ENCODE measurements at regions not wholly inside any gene's neighbourhood (a gene's known extent, or its start where the extent isn't known, plus 50 kb on each side); places are given as distances from the start of the nearest gene placed in this dataset.

DNA sequence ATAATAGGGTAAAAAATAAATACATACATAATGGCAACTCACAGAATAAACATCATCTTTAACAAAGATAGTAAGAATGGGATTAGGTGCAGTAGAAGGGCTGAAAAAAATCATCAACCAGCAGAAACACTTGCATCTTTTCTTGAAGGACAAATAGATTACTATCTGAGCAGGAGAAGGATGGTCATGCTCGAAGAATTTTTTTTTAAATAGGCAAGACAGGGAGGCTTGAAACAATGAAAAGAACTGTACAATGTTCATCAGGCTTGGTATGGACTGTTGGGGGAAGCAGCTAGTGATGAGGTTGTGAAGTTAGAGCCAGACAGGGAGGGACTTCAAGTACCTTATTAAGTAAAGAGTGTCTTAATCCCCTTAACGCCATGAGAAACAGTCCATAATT is 167.4 kb upstream of the LDB2 start:
- TF ChIP-seq, protein P1, sequence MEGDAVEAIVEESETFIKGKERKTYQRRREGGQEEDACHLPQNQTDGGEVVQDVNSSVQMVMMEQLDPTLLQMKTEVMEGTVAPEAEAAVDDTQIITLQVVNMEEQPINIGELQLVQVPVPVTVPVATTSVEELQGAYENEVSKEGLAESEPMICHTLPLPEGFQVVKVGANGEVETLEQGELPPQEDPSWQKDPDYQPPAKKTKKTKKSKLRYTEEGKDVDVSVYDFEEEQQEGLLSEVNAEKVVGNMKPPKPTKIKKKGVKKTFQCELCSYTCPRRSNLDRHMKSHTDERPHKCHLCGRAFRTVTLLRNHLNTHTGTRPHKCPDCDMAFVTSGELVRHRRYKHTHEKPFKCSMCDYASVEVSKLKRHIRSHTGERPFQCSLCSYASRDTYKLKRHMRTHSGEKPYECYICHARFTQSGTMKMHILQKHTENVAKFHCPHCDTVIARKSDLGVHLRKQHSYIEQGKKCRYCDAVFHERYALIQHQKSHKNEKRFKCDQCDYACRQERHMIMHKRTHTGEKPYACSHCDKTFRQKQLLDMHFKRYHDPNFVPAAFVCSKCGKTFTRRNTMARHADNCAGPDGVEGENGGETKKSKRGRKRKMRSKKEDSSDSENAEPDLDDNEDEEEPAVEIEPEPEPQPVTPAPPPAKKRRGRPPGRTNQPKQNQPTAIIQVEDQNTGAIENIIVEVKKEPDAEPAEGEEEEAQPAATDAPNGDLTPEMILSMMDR (IDR thresholded peaks at IDR 0.05): no peak
- no peak for TF ChIP-seq POLR2A (IDR thresholded peaks at IDR 0.05)
- TF ChIP-seq EP300 (IDR thresholded peaks at IDR 0.05): no peak

Data from stomach (tissue), 4 donors.